GM23338 (cell line): ENCODE measurements at regions not wholly inside any gene's neighbourhood (a gene's known extent, or its start where the extent isn't known, plus 50 kb on each side); places are given as distances from the start of the nearest gene placed in this dataset.

Experiments
- ATAC-seq: fragments of 200-7000 bp; cut with Tn5 transposase; 3 replicates; pipeline ENCODE4 v1.9.1; 2020
- DNase-seq: peaks from one replicate; pipeline ENCODE4 v3.0.0-alpha.2; 2015; ENCODE audit warnings: low spot score
- H2AFZ ChIP-seq: fragments of 200-600 bp; sonication (generic); 2 replicates; pipeline ENCODE4 v1.8.0; 2016; ENCODE audit warnings: antibody characterized with exemption, mild to moderate bottlenecking, moderate library complexity
- H3F3A ChIP-seq: fragments of 200-600 bp; sonication (generic); replicated peaks from 2 replicates; pipeline ENCODE4 v1.8.0; 2017; ENCODE audit warnings: antibody characterized with exemption, mixed run types, low read depth
- H3K27ac ChIP-seq: fragments of 200-600 bp; sonication (generic); 2 replicates; pipeline ENCODE4 v1.6.1; 2016; ENCODE audit warnings: low read depth
- H3K27me3 ChIP-seq: fragments of 200-600 bp; sonication (generic); 2 replicates; pipeline ENCODE4 v1.8.0; 2016; ENCODE audit warnings: mild to moderate bottlenecking, mixed run types, moderate library complexity; ENCODE audit not compliant: insufficient read depth
- H3K36me3 ChIP-seq: fragments of 200-600 bp; sonication (generic); 2 replicates; pipeline ENCODE4 v1.8.0; 2016; ENCODE audit warnings: mild to moderate bottlenecking; ENCODE audit not compliant: insufficient read depth
- H3K4me1 ChIP-seq: fragments of 200-600 bp; sonication (generic); 2 replicates; pipeline ENCODE4 v1.8.0; 2016; ENCODE audit warnings: mild to moderate bottlenecking, moderate library complexity; ENCODE audit not compliant: insufficient read depth
- H3K4me2 ChIP-seq: fragments of 200-600 bp; sonication (generic); 2 replicates; pipeline ENCODE4 v1.7.1; 2017; ENCODE audit warnings: mixed run types
- H3K4me3 ChIP-seq: fragments of 200-600 bp; sonication (generic); 2 replicates; pipeline ENCODE4 v1.6.1; 2016; ENCODE audit warnings: mixed run types
- H3K79me2 ChIP-seq: fragments of 200-600 bp; sonication (generic); replicated peaks from 2 replicates; pipeline ENCODE4 v1.8.0; 2017; ENCODE audit warnings: mild to moderate bottlenecking; ENCODE audit not compliant: insufficient read depth
- H3K9me2 ChIP-seq: fragments of 200-600 bp; sonication (generic); 2 replicates; pipeline ENCODE4 v1.8.0; 2017; ENCODE audit not compliant: insufficient read depth
- H4K20me1 ChIP-seq: fragments of 200-600 bp; sonication (generic); replicated peaks from 2 replicates; pipeline ENCODE4 v1.8.0; 2017; ENCODE audit warnings: mild to moderate bottlenecking; ENCODE audit not compliant: insufficient read depth
- H3K27ac Mint-ChIP-seq: 2 replicates; pipeline ENCODE4 v1.8.0; 2020; ENCODE audit warnings: inconsistent platforms, mild to moderate bottlenecking, moderate library complexity, mixed read lengths
- H3K27me3 Mint-ChIP-seq: 3 replicates; pipeline ENCODE4 v1.8.0; 2022; ENCODE audit warnings: low read depth, mild to moderate bottlenecking, moderate library complexity, mixed read lengths, inconsistent platforms; ENCODE audit not compliant: insufficient read depth, poor library complexity
- H3K36me3 Mint-ChIP-seq: 3 replicates; pipeline ENCODE4 v1.8.0; 2021; ENCODE audit warnings: low read depth, mild to moderate bottlenecking, inconsistent platforms, moderate library complexity, mixed read lengths
- H3K4me1 Mint-ChIP-seq: 3 replicates; pipeline ENCODE4 v1.8.0; 2020; ENCODE audit warnings: mild to moderate bottlenecking, inconsistent platforms, mixed read lengths
- H3K4me3 Mint-ChIP-seq: 3 replicates; pipeline ENCODE4 v1.8.0; 2021; ENCODE audit warnings: moderate library complexity, mild to moderate bottlenecking, inconsistent platforms, mixed read lengths
- H3K9me3 Mint-ChIP-seq: 3 replicates; pipeline ENCODE4 v1.8.0; 2020; ENCODE audit warnings: moderate library complexity, mild to moderate bottlenecking, inconsistent platforms, mixed read lengths
- ETS1 ChIP-seq: IDR thresholded peaks from 2 replicates; pipeline ENCODE4 v1.6.1; 2016; ENCODE audit warnings: antibody characterized with exemption
- EZH2 ChIP-seq: fragments of 200-600 bp; sonication (generic); IDR thresholded peaks from one replicate; pipeline ENCODE4 v1.8.0; 2017; ENCODE audit warnings: antibody characterized with exemption, mild to moderate bottlenecking, low read depth; ENCODE audit not compliant: unreplicated experiment
- JUNB ChIP-seq: IDR thresholded peaks from one replicate; pipeline ENCODE4 v1.6.1; 2016; ENCODE audit warnings: antibody characterized with exemption; ENCODE audit not compliant: unreplicated experiment
- POLR2AphosphoS5 ChIP-seq: IDR thresholded peaks from 2 replicates; pipeline ENCODE4 v1.6.1; 2016; ENCODE audit warnings: antibody characterized with exemption, low read depth
- ZNF462 ChIP-seq: fragments of 250-450 bp; sonication (Bioruptor Pico); IDR thresholded peaks from 2 replicates; pipeline ENCODE4 v1.5.0; 2020; ENCODE audit warnings: mild to moderate bottlenecking, moderate library complexity
- TF ChIP-seq, protein P1 (sequence below): IDR thresholded peaks from one replicate; pipeline ENCODE4 v1.6.1; 2018; ENCODE audit warnings: antibody characterized with exemption; ENCODE audit not compliant: unreplicated experiment

GRCh38 chr14:78103271-78103670 is 66.9 kb upstream of the NRXN3 start (continued):
- TF ChIP-seq ZNF462 (CRISPR knock-in tag): no peak

DNA sequence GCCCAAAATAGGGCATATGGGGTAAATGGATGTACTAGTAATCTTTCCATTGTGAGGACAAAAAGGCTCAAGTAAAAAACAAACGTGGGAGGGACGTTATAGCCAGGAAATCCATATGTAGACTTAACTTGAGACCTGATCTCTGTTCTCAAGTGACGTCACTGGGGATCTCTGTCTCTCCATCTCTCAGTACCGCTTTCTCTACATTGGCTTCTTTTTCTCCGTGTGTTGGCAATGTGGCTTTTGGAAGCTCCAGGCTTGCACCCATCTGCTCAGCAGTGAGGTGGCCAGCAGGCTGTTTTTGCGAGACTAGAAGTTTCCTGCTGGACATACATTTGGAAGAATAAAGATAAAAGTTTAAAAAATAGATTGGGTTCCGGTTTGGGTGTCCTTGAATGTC is 66.0 kb upstream of the NRXN3 start:
- Histone ChIP-seq H3K79me2 (no peaks in the 10 kb centered on the region), H2AFZ (no peak overlapping the region), H4K20me1 (no peaks in the 10 kb centered on the region), H3F3A (no peaks in the 10 kb centered on the region), H3K27me3 (no peaks in the 10 kb centered on the region), H3K9me2 (0 out of 2 replicates have a peak, but pooled peaks cover 5% of the 10 kb centered on the region), H3K4me3 (no peak overlapping the region), H3K27ac (no peak overlapping the region), H3K4me2 (no peak overlapping the region), H3K4me1 (no peaks in the 10 kb centered on the region), H3K36me3 (no peaks in the 10 kb centered on the region)
- Mint-ChIP-seq H3K27me3 (no peaks in the 10 kb centered on the region), H3K36me3 (no peaks in the 10 kb centered on the region), H3K9me3 (no peaks in the 10 kb centered on the region), H3K4me3 (no peak overlapping the region), H3K4me1 (0 out of 3 replicates have a peak, but pooled peaks cover 3% of the 10 kb centered on the region), H3K27ac (no peak overlapping the region)
- ATAC-seq (no peak), DNase-seq (no peak)
- TF ChIP-seq ETS1: no peak
- no peak for TF ChIP-seq POLR2AphosphoS5
- no peak for TF ChIP-seq JUNB
- TF ChIP-seq EZH2: no peak
- TF ChIP-seq, protein P1, sequence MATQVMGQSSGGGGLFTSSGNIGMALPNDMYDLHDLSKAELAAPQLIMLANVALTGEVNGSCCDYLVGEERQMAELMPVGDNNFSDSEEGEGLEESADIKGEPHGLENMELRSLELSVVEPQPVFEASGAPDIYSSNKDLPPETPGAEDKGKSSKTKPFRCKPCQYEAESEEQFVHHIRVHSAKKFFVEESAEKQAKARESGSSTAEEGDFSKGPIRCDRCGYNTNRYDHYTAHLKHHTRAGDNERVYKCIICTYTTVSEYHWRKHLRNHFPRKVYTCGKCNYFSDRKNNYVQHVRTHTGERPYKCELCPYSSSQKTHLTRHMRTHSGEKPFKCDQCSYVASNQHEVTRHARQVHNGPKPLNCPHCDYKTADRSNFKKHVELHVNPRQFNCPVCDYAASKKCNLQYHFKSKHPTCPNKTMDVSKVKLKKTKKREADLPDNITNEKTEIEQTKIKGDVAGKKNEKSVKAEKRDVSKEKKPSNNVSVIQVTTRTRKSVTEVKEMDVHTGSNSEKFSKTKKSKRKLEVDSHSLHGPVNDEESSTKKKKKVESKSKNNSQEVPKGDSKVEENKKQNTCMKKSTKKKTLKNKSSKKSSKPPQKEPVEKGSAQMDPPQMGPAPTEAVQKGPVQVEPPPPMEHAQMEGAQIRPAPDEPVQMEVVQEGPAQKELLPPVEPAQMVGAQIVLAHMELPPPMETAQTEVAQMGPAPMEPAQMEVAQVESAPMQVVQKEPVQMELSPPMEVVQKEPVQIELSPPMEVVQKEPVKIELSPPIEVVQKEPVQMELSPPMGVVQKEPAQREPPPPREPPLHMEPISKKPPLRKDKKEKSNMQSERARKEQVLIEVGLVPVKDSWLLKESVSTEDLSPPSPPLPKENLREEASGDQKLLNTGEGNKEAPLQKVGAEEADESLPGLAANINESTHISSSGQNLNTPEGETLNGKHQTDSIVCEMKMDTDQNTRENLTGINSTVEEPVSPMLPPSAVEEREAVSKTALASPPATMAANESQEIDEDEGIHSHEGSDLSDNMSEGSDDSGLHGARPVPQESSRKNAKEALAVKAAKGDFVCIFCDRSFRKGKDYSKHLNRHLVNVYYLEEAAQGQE: no peak
